H1 (cell line): ENCODE measurements at regions not wholly inside any gene's neighbourhood (a gene's known extent, or its start where the extent isn't known, plus 50 kb on each side); places are given as distances from the start of the nearest gene placed in this dataset.

ENCODE experiments used
- CTCF ChIA-PET: fragments of 300-600 bp; sonication (Branson Sonifier 250); formaldehyde crosslinking; loops from one replicate; lab custom pipeline; 2021; ENCODE audit not compliant: partially characterized antibody; lab: Charles Lee
- POLR2A ChIA-PET: fragments of 300-600 bp; sonication (Branson Sonifier 250); formaldehyde crosslinking; loops from one replicate; lab custom pipeline; 2021; ENCODE audit warnings: inconsistent platforms; ENCODE audit not compliant: partially characterized antibody; lab: Charles Lee
- DNase-seq, 2 experiments: peaks; one replicate each; pipeline versions ENCODE4 v3.0.0 to v3.0.0-alpha.2; 2010 to 2022; ENCODE audit warnings: low spot score in 2 of 2, low read depth in 1 of 2, mixed read lengths in 1 of 2
- FAIRE-seq: peaks from 2 replicates; lab custom pipeline; 2011; peaks lifted over from hg19 to GRCh38; lab: Jason Lieb, UNC
- H2AFZ ChIP-seq: 2 replicates; pipeline ENCODE4 v1.8.1; 2012; ENCODE audit warnings: low read length, inconsistent platforms
- H2AK5ac ChIP-seq: 2 replicates; pipeline ENCODE4 v1.6.1; 2013; ENCODE audit warnings: low read depth, low read length
- H2BK120ac ChIP-seq: replicated peaks from 2 replicates; pipeline ENCODE3; 2013; ENCODE audit warnings: low read depth, low read length, inconsistent platforms
- H2BK12ac ChIP-seq: 2 replicates; pipeline ENCODE4 v1.6.1; 2013; ENCODE audit warnings: low read depth, low read length
- H2BK15ac ChIP-seq: 2 replicates; pipeline ENCODE4 v1.6.1; 2013; ENCODE audit warnings: low read length
- H2BK20ac ChIP-seq: 2 replicates; pipeline ENCODE4 v1.6.1; 2013; ENCODE audit warnings: low read length
- H2BK5ac ChIP-seq: 2 replicates; pipeline ENCODE4 v1.6.1; 2013; ENCODE audit warnings: low read depth, low read length
- H3K14ac ChIP-seq: 2 replicates; pipeline ENCODE4 v1.6.1; 2013; ENCODE audit warnings: inconsistent platforms; ENCODE audit not compliant: insufficient read length
- H3K18ac ChIP-seq: 2 replicates; pipeline ENCODE4 v1.6.1; 2013; ENCODE audit warnings: low read length; ENCODE audit errors: extremely low read depth
- H3K23ac ChIP-seq: 2 replicates; pipeline ENCODE4 v1.6.1; 2013; ENCODE audit warnings: inconsistent platforms; ENCODE audit not compliant: insufficient read length
- H3K23me2 ChIP-seq: 2 replicates; pipeline ENCODE4 v1.6.1; 2013; ENCODE audit warnings: low read depth, low read length
- H3K27ac ChIP-seq: 2 replicates; pipeline ENCODE4 v1.6.1; 2011; ENCODE audit warnings: low read depth, low read length, inconsistent platforms
- H3K27me3 ChIP-seq, 4 experiments: replicated peaks in 1 of 4; 1 replicate in 1 of 4; 2 replicates in 3 of 4; pipeline versions ENCODE4 v1.6.1 to v1.8.1; 2011 to 2013; ENCODE audit warnings: low read length in 3 of 4, mild to moderate bottlenecking in 3 of 4, inconsistent platforms in 2 of 4, mixed read lengths in 2 of 4, moderate library complexity in 1 of 4; ENCODE audit not compliant: control insufficient read depth in 3 of 4, insufficient read depth in 3 of 4; ENCODE audit errors: extremely low read depth in 1 of 4
- H3K36me3 ChIP-seq, 4 experiments: 2 replicates each; pipeline versions ENCODE4 v1.6.1 to v1.8.1; 2011 to 2013; ENCODE audit warnings: mild to moderate bottlenecking in 4 of 4, low read length in 3 of 4, moderate library complexity in 2 of 4, control low read depth in 1 of 4, inconsistent platforms in 1 of 4; ENCODE audit not compliant: insufficient read depth in 4 of 4, control insufficient read depth in 2 of 4
- H3K4ac ChIP-seq: replicated peaks from 2 replicates; pipeline ENCODE3; 2013; ENCODE audit warnings: low read length, low read depth, mixed read lengths, inconsistent platforms; ENCODE audit not compliant: insufficient read length
- H3K4me1 ChIP-seq, 4 experiments: replicated peaks in 1 of 4; 1 replicate in 1 of 4; 2 replicates in 3 of 4; pipeline versions ENCODE4 v1.6.1 to v1.8.1; 2011 to 2013; ENCODE audit warnings: low read length in 3 of 4, inconsistent platforms in 2 of 4, mixed read lengths in 1 of 4; ENCODE audit not compliant: insufficient read depth in 4 of 4, control insufficient read depth in 3 of 4
- H3K4me2 ChIP-seq, 2 experiments: 2 replicates each; pipeline versions ENCODE4 v1.6.1 to v1.8.1; 2011 to 2013; ENCODE audit warnings: low read depth in 2 of 2, low read length in 2 of 2, control low read depth in 1 of 2, inconsistent platforms in 1 of 2, mild to moderate bottlenecking in 1 of 2; ENCODE audit not compliant: insufficient read depth in 1 of 2
- H3K4me3 ChIP-seq, 4 experiments: fragments of 200-600, 300-600 bp in 1 of 4; sonication (generic), shearing (Covaris generic), sonication (Bioruptor Twin) in 1 of 4; 2 replicates each; pipeline versions ENCODE4 v1.5.1 to v1.8.1; 2011 to 2016; ENCODE audit warnings: low read length in 4 of 4, low read depth in 3 of 4, control low read depth in 2 of 4, inconsistent platforms in 2 of 4, mild to moderate bottlenecking in 2 of 4, mixed read lengths in 1 of 4, moderate library complexity in 1 of 4; ENCODE audit not compliant: insufficient read depth in 2 of 4; ENCODE audit errors: extremely low read depth in 1 of 4
- H3K56ac ChIP-seq: replicated peaks from 2 replicates; pipeline ENCODE3; 2013; ENCODE audit warnings: low read depth, mild to moderate bottlenecking, mixed read lengths, low read length, inconsistent platforms; ENCODE audit not compliant: insufficient read length
- H3K79me1 ChIP-seq: 2 replicates; pipeline ENCODE4 v1.6.1; 2013; ENCODE audit warnings: low read depth, low read length, control low read depth
- H3K79me2 ChIP-seq, 2 experiments: 2 replicates each; pipeline versions ENCODE4 v1.6.1 to v1.8.1; 2012 to 2013; ENCODE audit warnings: low read length in 2 of 2, mild to moderate bottlenecking in 2 of 2, inconsistent platforms in 1 of 2; ENCODE audit not compliant: insufficient read depth in 2 of 2, control insufficient read depth in 1 of 2
- H3K9ac ChIP-seq, 4 experiments: replicated peaks in 1 of 4; 1 replicate in 1 of 4; 2 replicates in 3 of 4; pipeline versions ENCODE4 v1.6.1 to v1.8.1; 2011 to 2013; ENCODE audit warnings: low read depth in 3 of 4, low read length in 3 of 4, control low read depth in 2 of 4, mild to moderate bottlenecking in 2 of 4, moderate library complexity in 2 of 4, inconsistent platforms in 1 of 4; ENCODE audit errors: extremely low read depth in 1 of 4
- H3K9me3 ChIP-seq, 2 experiments: 2 replicates each; pipeline versions ENCODE4 v1.6.1 to v1.8.1; 2012 to 2013; ENCODE audit warnings: mild to moderate bottlenecking in 2 of 2, moderate library complexity in 2 of 2, control low read depth in 1 of 2, inconsistent platforms in 1 of 2, low read depth in 1 of 2, low read length in 1 of 2, mixed read lengths in 1 of 2; ENCODE audit not compliant: insufficient read depth in 2 of 2
- H4K20me1 ChIP-seq, 2 experiments: replicated peaks in 1 of 2; 2 replicates each; pipeline versions ENCODE3 to v1.8.1; 2011 to 2013; ENCODE audit warnings: inconsistent platforms in 2 of 2, low read length in 2 of 2, mild to moderate bottlenecking in 1 of 2; ENCODE audit not compliant: insufficient read depth in 2 of 2, control insufficient read depth in 1 of 2
- H4K5ac ChIP-seq: 2 replicates; pipeline ENCODE4 v1.6.1; 2013; ENCODE audit warnings: low read length, low read depth, mixed read lengths, inconsistent platforms; ENCODE audit not compliant: insufficient read length
- H4K8ac ChIP-seq: 2 replicates; pipeline ENCODE4 v1.8.0; 2013; ENCODE audit warnings: mild to moderate bottlenecking, moderate library complexity, low read length, inconsistent platforms; ENCODE audit not compliant: insufficient read depth; ENCODE audit errors: extremely low read depth
- H4K91ac ChIP-seq: replicated peaks from 2 replicates; pipeline ENCODE3; 2013; ENCODE audit warnings: low read length, mixed read lengths, inconsistent platforms; ENCODE audit not compliant: insufficient read length
- BRCA1 ChIP-seq: IDR thresholded peaks from 2 replicates; pipeline ENCODE4 v1.6.1; 2012; ENCODE audit warnings: low read depth, low read length, improper control_type of control experiment
- HDAC2 ChIP-seq, 2 experiments: fragments of 300-600 bp in 1 of 2; sonication (generic) in 1 of 2; IDR thresholded peaks; 2 replicates each; pipeline ENCODE4 v1.6.1; 2011 to 2012; ENCODE audit warnings: low read depth in 2 of 2, low read length in 2 of 2, mild to moderate bottlenecking in 2 of 2, moderate library complexity in 2 of 2, borderline replicate concordance in 1 of 2, inconsistent platforms in 1 of 2
- KDM4A ChIP-seq: IDR thresholded peaks from one replicate; pipeline ENCODE4 v1.7.1; 2012; ENCODE audit warnings: low read depth, mild to moderate bottlenecking, moderate library complexity, low read length, inconsistent platforms; ENCODE audit not compliant: severe bottlenecking
- MAX ChIP-seq: IDR thresholded peaks from 2 replicates; pipeline ENCODE4 v1.6.1; 2012; ENCODE audit warnings: inconsistent platforms
- NANOG ChIP-seq: IDR thresholded peaks from 2 replicates; pipeline ENCODE4 v1.6.1; 2011; ENCODE audit warnings: low read length, low read depth, mild to moderate bottlenecking, inconsistent platforms; ENCODE audit not compliant: insufficient read depth, poor library complexity, severe bottlenecking
- NRF1 ChIP-seq: IDR thresholded peaks from 2 replicates; pipeline ENCODE4 v1.6.1; 2011; ENCODE audit warnings: mild to moderate bottlenecking, low read depth, low read length, improper control_type of control experiment
- RFX5 ChIP-seq: IDR thresholded peaks from 2 replicates; pipeline ENCODE4 v1.6.1; 2011; ENCODE audit warnings: low read depth, low read length, improper control_type of control experiment, borderline replicate concordance
- SAP30 ChIP-seq: fragments of 300-600 bp; sonication (generic); IDR thresholded peaks from 2 replicates; pipeline ENCODE4 v1.7.1; 2012; ENCODE audit warnings: low read length, moderate library complexity, mild to moderate bottlenecking, inconsistent platforms; ENCODE audit not compliant: insufficient read depth, insufficient replicate concordance
- SIRT6 ChIP-seq: IDR thresholded peaks from one replicate; pipeline ENCODE4 v1.7.1; 2012; ENCODE audit warnings: low read length, inconsistent platforms
- SP2 ChIP-seq: IDR thresholded peaks from 2 replicates; pipeline ENCODE4 v1.6.1; 2012; ENCODE audit warnings: mild to moderate bottlenecking, low read length, inconsistent platforms
- SRF ChIP-seq: IDR thresholded peaks from 2 replicates; pipeline ENCODE4 v1.6.1; 2011; ENCODE audit warnings: mild to moderate bottlenecking, low read depth, low read length, moderate library complexity
- USF2 ChIP-seq: IDR thresholded peaks from 2 replicates; pipeline ENCODE4 v1.6.1; 2011; ENCODE audit warnings: low read length, improper control_type of control experiment
- YY1 ChIP-seq: IDR thresholded peaks from 2 replicates; pipeline ENCODE4 v1.6.1; 2011; ENCODE audit warnings: low read depth, mild to moderate bottlenecking, low read length
- WGBS, 2 experiments: shearing (Covaris generic) in 1 of 2; methylation state at CpG; one replicate each; pipeline versions ENCODE4 v1.1.6 to v1.1.7; 2013 to 2015; ENCODE audit warnings: low lambda C conversion rate in 2 of 2, mixed read lengths in 2 of 2, inconsistent platforms in 1 of 2, low coverage in 1 of 2, missing lambda C conversion rate in 1 of 2; ENCODE audit not compliant: insufficient replicate concordance in 2 of 2, insufficient coverage in 1 of 2, insufficient read length in 1 of 2; ENCODE audit errors: extremely low coverage in 1 of 2, missing lambda C conversion rate in 1 of 2; 5-methylcytosine and 5-hydroxymethylcytosine counted together

DNA sequence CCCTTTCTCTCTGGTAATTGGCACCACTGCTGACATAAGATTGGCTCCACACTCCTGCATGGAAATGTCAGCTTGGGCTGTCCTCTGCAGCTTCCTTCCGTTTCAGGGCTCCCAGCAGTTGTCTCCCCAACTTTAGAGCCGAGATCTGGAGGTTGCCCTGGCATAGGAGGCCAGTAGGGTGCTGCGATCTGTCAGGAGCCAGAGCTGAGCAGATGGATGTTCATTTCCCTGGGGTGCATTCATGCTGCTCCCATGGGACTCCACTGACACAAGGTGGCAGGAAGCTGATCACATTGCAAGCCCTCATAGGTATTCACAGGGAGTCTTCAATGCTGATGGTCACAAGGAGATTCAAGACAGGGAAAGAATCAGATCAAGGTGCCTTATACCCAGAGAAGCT is 116.6 kb upstream of the RAI2 start:
- ChIA-PET POLR2A (no interaction called here), CTCF (no interaction called here)
- H4K20me1 ChIP-seq = no peaks in the 10 kb centered on the region
- no peak overlapping the region for H2BK15ac ChIP-seq
- H3K4me2 ChIP-seq = no peak overlapping the region
- no peak overlapping the region for H4K8ac ChIP-seq
- 89% methylated on average over 2 of the region's 3 CpGs; no CpG with 5 or more reads in 1 of the 2 experiments for WGBS, 2 experiments
- FAIRE-seq (no peak), DNase-seq (no peak)
- no peak overlapping the region for H3K27ac ChIP-seq
- no peaks in the 10 kb centered on the region for H3K23me2 ChIP-seq
- no peak overlapping the region for H2BK12ac ChIP-seq
- no peak for TF ChIP-seq NANOG
- TF ChIP-seq SP2 = no peak
- TF ChIP-seq USF2 = no peak
- TF ChIP-seq MAX = no peak
- TF ChIP-seq BRCA1 = no peak
- TF ChIP-seq KDM4A = no peak
- TF ChIP-seq YY1 = no peak
- TF ChIP-seq SAP30 = no peak
- TF ChIP-seq SIRT6 = no peak
- no peak for TF ChIP-seq HDAC2 (IDR thresholded peaks at IDR 0.05; ENCODE audit: borderline replicate concordance in 1 of 2, low read depth in 2 of 2, low read length in 2 of 2)
- TF ChIP-seq NRF1 = no peak
- no peak for TF ChIP-seq RFX5
- no peak for TF ChIP-seq SRF
- H3K23ac ChIP-seq = no peak overlapping the region
- no peak overlapping the region for H2AK5ac ChIP-seq
- no peak overlapping the region for H3K4ac ChIP-seq
- H3K56ac ChIP-seq = no peak overlapping the region
- H3K27me3 ChIP-seq = no peaks in the 10 kb centered on the region
- no peak overlapping the region for H4K5ac ChIP-seq
- H3K79me1 ChIP-seq = no peaks in the 10 kb centered on the region
- H2BK120ac ChIP-seq = no peak overlapping the region
- H4K91ac ChIP-seq = no peak overlapping the region
- no peaks in the 10 kb centered on the region for H3K79me2 ChIP-seq
- no peak overlapping the region for H3K9ac ChIP-seq
- no peak overlapping the region for H3K14ac ChIP-seq
- H2BK20ac ChIP-seq = no peak overlapping the region
- H3K4me1 ChIP-seq = no peaks in the 10 kb centered on the region
- no peak overlapping the region for H2AFZ ChIP-seq
- H3K36me3 ChIP-seq = no peaks in the 10 kb centered on the region
- no peaks in the 10 kb centered on the region for H3K9me3 ChIP-seq
- no peak overlapping the region for H2BK5ac ChIP-seq
- H3K18ac ChIP-seq = no peak overlapping the region
- H3K4me3 ChIP-seq = no peak overlapping the region
